Progenitor cell of endocrine pancreas (in vitro differentiated cells): ENCODE measurements at regions not wholly inside any gene's neighbourhood (a gene's known extent, or its start where the extent isn't known, plus 50 kb on each side); places are given as distances from the start of the nearest gene placed in this dataset.
A peak's percentile ranks its signal among the peaks of the same experiment; 100 is the strongest.
"Not testable (repeated sequence)": the region's sequence is repeated elsewhere in the genome, so short reads cannot be mapped to it uniquely, and the experiment has no call there.

Source experiments
- DNase-seq: peaks from one replicate; pipeline ENCODE4 v3.0.0; 2021; ENCODE audit warnings: low spot score; ENCODE audit not compliant: unreplicated experiment
- H3K27ac Mint-ChIP-seq: 2 replicates; pipeline ENCODE4 v1.8.0; 2021; ENCODE audit warnings: mild to moderate bottlenecking, moderate library complexity, mixed read lengths
- H3K27me3 Mint-ChIP-seq: 2 replicates; pipeline ENCODE4 v1.8.0; 2021; ENCODE audit warnings: mixed read lengths
- H3K36me3 Mint-ChIP-seq: 2 replicates; pipeline ENCODE4 v1.8.0; 2022; ENCODE audit warnings: mixed read lengths; ENCODE audit not compliant: insufficient read depth
- H3K4me1 Mint-ChIP-seq: 2 replicates; pipeline ENCODE4 v1.8.0; 2021; ENCODE audit warnings: low read depth, mixed read lengths
- H3K4me3 Mint-ChIP-seq: 2 replicates; pipeline ENCODE4 v1.8.0; 2021; ENCODE audit warnings: low read depth, mild to moderate bottlenecking, moderate library complexity, mixed read lengths
- H3K9me3 Mint-ChIP-seq: 2 replicates; pipeline ENCODE4 v1.8.0; 2021; ENCODE audit warnings: low read depth, mixed read lengths
- TF ChIP-seq, protein P1 (sequence below): fragments of 200-600 bp; sonication (generic); IDR thresholded peaks from one replicate; pipeline ENCODE4 v1.5.0; 2021; ENCODE audit warnings: antibody characterized with exemption, mild to moderate bottlenecking; ENCODE audit not compliant: unreplicated experiment

DNA sequence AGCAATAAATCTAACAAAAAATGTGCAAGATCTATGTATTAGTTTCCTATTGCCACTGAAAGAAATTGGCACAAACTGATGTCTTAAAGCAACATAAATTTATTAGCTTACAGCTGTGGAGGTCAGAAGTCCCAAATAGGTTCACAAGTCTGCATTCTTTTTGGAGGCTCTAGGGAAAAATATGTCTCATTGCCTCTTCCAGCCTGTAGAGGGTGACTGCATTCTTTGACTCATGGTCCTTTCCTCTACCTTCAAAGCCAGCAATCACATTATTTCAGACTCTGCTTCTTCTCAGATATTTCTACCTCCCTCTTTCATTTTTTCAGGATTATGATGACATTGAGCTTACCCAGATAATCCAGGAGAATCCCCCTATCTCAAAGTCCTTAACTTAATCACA is 1531.1 kb downstream of the KHDRBS2 start:
- Mint-ChIP-seq H3K27me3 (no peaks in the 10 kb centered on the region), H3K9me3 (peaks cover 7% of the 10 kb centered on the region), H3K27ac (no peak overlapping the region), H3K36me3 (no peaks in the 10 kb centered on the region), H3K4me1 (no peaks in the 10 kb centered on the region), H3K4me3 (no peak overlapping the region)
- no peak for DNase-seq
- TF ChIP-seq, protein P1, sequence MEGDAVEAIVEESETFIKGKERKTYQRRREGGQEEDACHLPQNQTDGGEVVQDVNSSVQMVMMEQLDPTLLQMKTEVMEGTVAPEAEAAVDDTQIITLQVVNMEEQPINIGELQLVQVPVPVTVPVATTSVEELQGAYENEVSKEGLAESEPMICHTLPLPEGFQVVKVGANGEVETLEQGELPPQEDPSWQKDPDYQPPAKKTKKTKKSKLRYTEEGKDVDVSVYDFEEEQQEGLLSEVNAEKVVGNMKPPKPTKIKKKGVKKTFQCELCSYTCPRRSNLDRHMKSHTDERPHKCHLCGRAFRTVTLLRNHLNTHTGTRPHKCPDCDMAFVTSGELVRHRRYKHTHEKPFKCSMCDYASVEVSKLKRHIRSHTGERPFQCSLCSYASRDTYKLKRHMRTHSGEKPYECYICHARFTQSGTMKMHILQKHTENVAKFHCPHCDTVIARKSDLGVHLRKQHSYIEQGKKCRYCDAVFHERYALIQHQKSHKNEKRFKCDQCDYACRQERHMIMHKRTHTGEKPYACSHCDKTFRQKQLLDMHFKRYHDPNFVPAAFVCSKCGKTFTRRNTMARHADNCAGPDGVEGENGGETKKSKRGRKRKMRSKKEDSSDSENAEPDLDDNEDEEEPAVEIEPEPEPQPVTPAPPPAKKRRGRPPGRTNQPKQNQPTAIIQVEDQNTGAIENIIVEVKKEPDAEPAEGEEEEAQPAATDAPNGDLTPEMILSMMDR: peak; percentile 26

- H3K36me3 Mint-ChIP-seq, DNase-seq, H3K27me3 Mint-ChIP-seq, H3K9me3 Mint-ChIP-seq, H3K4me3 Mint-ChIP-seq, H3K4me1 Mint-ChIP-seq, H3K27ac Mint-ChIP-seq: not testable (repeated sequence)
These were observed 1535.5 kb downstream of the KHDRBS2 start for GRCh38 chr6:60750353-60751081.

DNA sequence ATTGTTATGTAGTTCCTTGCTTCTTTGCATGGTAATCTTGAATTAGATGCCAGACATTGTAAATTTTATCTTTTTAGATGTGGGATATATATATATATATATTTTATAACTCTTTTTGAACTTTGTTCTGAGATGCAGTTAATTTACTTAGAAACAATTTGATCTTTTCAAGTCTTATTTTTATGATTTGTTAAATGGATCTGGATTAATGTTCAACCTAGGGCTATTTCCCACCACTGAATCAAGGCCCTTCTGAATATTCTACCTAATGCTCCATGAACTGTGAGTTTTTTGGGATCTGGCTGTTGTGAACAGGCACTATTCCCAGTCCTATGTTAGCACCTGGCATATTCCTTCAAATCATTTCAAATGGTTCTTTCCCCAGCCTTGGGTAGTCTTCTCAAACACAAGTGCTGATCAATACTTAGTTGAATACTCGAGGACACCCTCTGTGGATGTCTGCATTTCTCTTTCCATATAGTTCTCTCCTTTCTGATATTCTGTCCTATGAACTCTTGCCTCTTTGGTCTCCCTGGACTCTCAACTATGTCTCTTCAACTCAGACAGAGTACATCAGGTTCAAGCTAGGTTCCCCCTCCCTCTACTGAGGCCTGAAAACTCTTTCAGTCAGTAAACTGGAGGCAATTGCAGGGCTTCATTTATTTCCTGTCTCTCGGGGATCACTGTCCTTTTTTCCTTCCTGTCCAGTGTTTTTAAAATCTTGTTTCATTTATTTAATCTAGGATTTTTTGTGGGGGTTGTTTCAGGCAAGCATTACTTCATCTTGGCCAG is 1538.1 kb downstream of the KHDRBS2 start:
- H3K27me3 Mint-ChIP-seq, H3K4me1 Mint-ChIP-seq, H3K36me3 Mint-ChIP-seq, H3K27ac Mint-ChIP-seq, DNase-seq, H3K4me3 Mint-ChIP-seq, H3K9me3 Mint-ChIP-seq: not testable (repeated sequence)

DNA sequence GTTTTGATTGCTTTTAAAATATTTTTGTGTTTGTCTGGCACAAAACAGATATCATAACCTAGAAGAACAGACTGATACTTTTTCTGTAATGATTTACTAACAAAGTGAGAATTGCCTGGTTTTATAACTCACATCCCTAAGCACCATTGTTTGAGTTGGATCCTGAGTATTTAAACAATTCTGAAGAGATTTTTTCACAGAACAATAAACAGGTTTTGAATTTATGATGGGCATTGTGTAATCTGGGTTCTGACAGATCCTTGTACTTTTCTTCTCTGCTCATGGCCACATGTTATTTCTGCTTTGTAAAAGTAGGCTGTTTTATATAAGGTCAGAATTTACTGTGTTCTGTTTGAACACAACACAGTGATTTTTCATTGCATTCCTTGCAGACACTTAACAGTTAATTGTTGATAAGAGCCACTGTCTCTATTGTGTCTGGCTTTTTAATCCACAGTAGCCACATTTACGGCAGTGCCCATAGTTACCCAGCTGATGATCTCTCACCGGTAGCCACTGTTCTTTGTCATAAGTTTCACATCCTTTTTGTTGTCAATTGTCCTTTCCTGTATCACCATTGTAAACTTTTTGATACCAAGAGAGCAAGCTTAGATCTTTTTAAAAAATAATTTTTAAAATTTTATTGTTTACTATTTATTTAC is 1548.1 kb downstream of the KHDRBS2 start:
- not testable (repeated sequence) for DNase-seq, H3K36me3 Mint-ChIP-seq, H3K4me3 Mint-ChIP-seq, H3K9me3 Mint-ChIP-seq, H3K27me3 Mint-ChIP-seq
- Mint-ChIP-seq H3K4me1 (peaks cover 11% of the 10 kb centered on the region), H3K27ac (peak overlapping the region; percentile 6)

GRCh38 chr6:60737315-60737714 is 1548.7 kb downstream of the KHDRBS2 start:
- H3K9me3 Mint-ChIP-seq, H3K27me3 Mint-ChIP-seq, H3K36me3 Mint-ChIP-seq, H3K27ac Mint-ChIP-seq, H3K4me3 Mint-ChIP-seq, DNase-seq: not testable (repeated sequence)
- peaks cover 11% of the 10 kb centered on the region for H3K4me1 Mint-ChIP-seq

DNA sequence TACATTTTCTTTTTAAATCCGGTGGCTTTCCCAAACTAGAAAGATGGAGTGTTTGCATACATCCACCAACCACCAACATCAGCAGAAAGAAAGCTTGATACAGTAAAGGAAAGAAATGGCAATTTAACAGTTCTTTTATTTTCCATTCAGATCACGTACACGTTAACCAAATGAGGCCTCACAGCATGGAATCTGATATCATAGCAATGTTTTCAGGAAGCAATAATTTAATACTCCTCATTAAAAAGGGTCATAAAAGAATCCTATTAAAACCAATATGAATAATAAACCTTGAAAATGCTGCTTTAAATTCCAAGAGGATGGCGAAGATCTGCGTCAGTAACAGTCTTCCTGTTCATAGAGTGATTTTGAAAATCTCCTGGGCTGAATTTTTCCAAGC is 1562.1 kb downstream of the KHDRBS2 start:
- DNase-seq, H3K9me3 Mint-ChIP-seq: not testable (repeated sequence)

DNA sequence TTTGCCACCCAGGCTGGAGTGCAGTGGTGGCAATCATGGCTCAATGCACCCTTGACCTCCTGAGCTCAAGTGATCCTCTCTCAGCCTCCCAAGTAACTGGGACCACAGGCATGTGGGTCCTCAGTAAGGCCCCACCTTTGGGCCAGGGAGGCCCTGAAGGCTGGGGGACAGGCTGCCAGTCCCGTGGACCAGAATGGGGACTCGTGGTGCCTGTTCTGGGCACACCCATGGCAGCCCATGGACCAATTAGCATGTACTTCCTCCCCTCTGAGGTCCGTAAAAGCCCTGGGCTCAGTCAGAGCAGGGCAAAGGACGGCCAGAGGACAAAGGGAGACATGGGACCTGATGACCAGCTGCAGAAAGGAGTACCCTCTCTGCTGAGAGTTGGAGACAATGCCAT is 1590.8 kb downstream of the KHDRBS2 start:
- Mint-ChIP-seq H3K36me3 (no peaks in the 10 kb centered on the region), H3K27ac (no peak overlapping the region), H3K4me1 (no peaks in the 10 kb centered on the region), H3K9me3 (no peaks in the 10 kb centered on the region), H3K4me3 (no peak overlapping the region), H3K27me3 (no peaks in the 10 kb centered on the region)
- DNase-seq: no peak
- TF ChIP-seq, protein P1: no peak

More for the DNA sequence above, 1562.1 kb downstream of the KHDRBS2 start:
- H3K27me3 Mint-ChIP-seq, H3K4me1 Mint-ChIP-seq, H3K4me3 Mint-ChIP-seq, H3K27ac Mint-ChIP-seq, H3K36me3 Mint-ChIP-seq: not testable (repeated sequence)
